Thymus (tissue), 11 donors: ENCODE measurements at regions not wholly inside any gene's neighbourhood (a gene's known extent, or its start where the extent isn't known, plus 50 kb on each side); places are given as distances from the start of the nearest gene placed in this dataset.

Experiments used
- DNase-seq, 9 donors: peaks; one replicate each; pipeline ENCODE4 v3.0.0-alpha.2; 2013; ENCODE audit warnings: low spot score in 9 of 9, low read depth in 6 of 9, missing footprints in 1 of 9
- H3K27ac ChIP-seq, 2 donors: one replicate each; pipeline ENCODE4 v1.5.1; 2013; ENCODE audit warnings: control low read depth in 1 of 2, low read depth in 1 of 2, low read length in 1 of 2, mild to moderate bottlenecking in 1 of 2, moderate library complexity in 1 of 2
- H3K27me3 ChIP-seq, 2 donors: one replicate each; pipeline ENCODE4 v1.5.1; 2013; ENCODE audit warnings: low read length in 1 of 2; ENCODE audit not compliant: control insufficient read depth in 2 of 2, insufficient read depth in 1 of 2
- H3K36me3 ChIP-seq, 2 donors: one replicate each; pipeline ENCODE4 v1.5.1; 2013; ENCODE audit warnings: low read length in 1 of 2, mild to moderate bottlenecking in 1 of 2, moderate library complexity in 1 of 2; ENCODE audit not compliant: control insufficient read depth in 2 of 2, insufficient read depth in 2 of 2
- H3K4me1 ChIP-seq, 2 donors: one replicate each; pipeline ENCODE4 v1.5.1; 2013; ENCODE audit warnings: low read length in 2 of 2; ENCODE audit not compliant: control insufficient read depth in 2 of 2, insufficient read depth in 2 of 2
- H3K4me3 ChIP-seq, 2 donors: one replicate each; pipeline ENCODE4 v1.5.1; 2013; ENCODE audit warnings: low read length in 2 of 2, control low read depth in 1 of 2, mild to moderate bottlenecking in 1 of 2
- H3K9me3 ChIP-seq, 2 donors: one replicate each; pipeline ENCODE4 v1.5.1; 2013; ENCODE audit warnings: low read length in 1 of 2, mild to moderate bottlenecking in 1 of 2; ENCODE audit not compliant: control insufficient read depth in 2 of 2, insufficient read depth in 1 of 2
- WGBS: extraction: QIAGEN DNeasy Blood & Tissue Kit; methylation state at CpG from one replicate; pipeline ENCODE4 v1.1.7; 2013; 5-methylcytosine and 5-hydroxymethylcytosine counted together
- donor health status: healthy.

DNA sequence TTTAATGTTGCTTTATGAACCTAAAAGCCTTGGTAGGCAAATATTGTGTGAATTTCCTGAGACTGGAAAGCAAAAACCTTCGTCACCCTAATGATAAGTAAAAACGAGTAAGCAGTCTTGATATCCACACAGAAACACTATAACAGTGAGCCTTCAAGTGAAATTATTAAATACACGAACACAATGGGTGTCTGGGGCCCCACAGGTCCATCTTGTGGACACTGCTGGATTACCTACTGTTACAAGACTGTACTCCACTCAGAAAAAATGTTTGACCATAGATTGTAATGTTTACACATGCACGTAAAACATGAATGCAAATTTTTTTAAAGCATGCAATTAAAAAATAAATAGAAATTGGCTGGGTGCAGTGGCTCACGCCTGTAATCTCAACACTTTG is 466.9 kb downstream of the CD83 start:
- Histone ChIP-seq H3K27ac (no peak overlapping the region), H3K4me3 (no peak overlapping the region), H3K36me3 (no peaks in the 10 kb centered on the region), H3K9me3 (no peaks in the 10 kb centered on the region), H3K4me1 (no peaks in the 10 kb centered on the region), H3K27me3 (no peaks in the 10 kb centered on the region)
- 95% methylated on average over 5 of the region's 5 CpGs for WGBS
- no peak for DNase-seq

DNA sequence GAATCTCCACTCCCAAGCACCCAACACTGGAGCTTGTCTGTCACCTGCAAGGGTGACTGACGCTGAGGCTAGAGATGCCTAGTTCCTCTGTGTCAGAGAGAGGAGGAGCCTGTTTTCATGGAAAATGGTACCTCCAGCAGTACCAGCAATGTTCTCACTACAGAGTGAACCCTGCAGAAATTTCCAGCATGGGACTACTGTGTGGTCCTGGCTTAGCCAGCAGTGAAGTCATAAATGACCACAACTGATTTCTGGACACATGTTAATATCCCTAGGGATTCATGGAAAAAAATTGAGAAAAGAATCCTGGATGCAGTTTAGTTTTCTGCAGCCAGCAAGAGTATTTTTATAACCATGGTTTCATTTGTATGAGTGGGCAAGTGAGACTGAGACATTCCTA is 468.1 kb downstream of the CD83 start:
- no peak overlapping the region for H3K4me3 ChIP-seq
- no peaks in the 10 kb centered on the region for H3K36me3 ChIP-seq
- no peaks in the 10 kb centered on the region for H3K27me3 ChIP-seq
- H3K9me3 ChIP-seq = no peaks in the 10 kb centered on the region
- H3K4me1 ChIP-seq = no peaks in the 10 kb centered on the region
- WGBS = 95% methylated on average over 1 of the region's 1 CpG
- H3K27ac ChIP-seq = no peak overlapping the region
- no peak for DNase-seq

DNA sequence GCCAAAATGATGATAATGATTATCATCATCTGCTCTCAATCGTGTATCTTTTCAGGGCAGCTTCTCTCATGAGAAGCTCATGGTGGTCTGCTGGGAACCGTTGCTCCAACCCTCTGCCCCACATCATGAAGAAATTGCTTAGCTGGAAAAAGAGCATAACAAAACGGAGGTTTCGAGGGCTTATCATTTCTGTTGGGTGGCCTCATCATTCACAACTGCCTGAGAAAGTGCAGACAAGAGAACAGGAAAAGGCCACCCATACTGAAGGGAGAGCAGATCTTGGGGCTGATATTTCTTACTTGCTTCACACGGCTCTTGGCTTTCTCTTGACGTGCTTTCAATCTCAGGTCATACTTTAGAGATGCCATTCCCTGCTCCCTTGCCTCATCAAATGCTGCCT is 471.6 kb downstream of the CD83 start:
- DNase-seq = no peak
- no peaks in the 10 kb centered on the region for H3K4me1 ChIP-seq
- H3K27ac ChIP-seq = no peak overlapping the region
- no peak overlapping the region for H3K4me3 ChIP-seq
- WGBS = 88% methylated on average over 6 of the region's 6 CpGs
- no peaks in the 10 kb centered on the region for H3K9me3 ChIP-seq
- H3K27me3 ChIP-seq = no peaks in the 10 kb centered on the region
- no peaks in the 10 kb centered on the region for H3K36me3 ChIP-seq

DNA sequence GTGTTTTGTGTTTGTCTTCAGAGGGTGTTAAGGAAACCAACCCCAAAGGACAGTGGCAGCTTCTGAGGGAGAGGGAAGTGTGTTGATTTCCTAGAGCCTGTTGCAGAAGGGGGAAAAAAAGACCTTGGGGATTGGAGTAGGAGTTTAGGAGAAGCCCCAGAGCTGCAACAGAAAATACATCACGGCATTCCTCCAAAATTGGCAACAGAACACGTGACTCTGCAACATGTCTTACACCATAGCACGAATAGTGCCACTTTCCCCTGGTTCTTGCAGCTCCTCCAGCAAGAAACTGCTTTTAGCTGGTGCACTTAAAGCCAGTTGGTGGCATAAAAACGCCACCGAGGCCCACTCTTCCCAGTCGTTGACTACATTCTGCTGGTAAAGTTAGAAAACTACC is 473.0 kb downstream of the CD83 start:
- Histone ChIP-seq H3K36me3 (no peaks in the 10 kb centered on the region), H3K27ac (no peak overlapping the region), H3K9me3 (no peaks in the 10 kb centered on the region), H3K4me3 (no peak overlapping the region), H3K27me3 (no peaks in the 10 kb centered on the region), H3K4me1 (no peaks in the 10 kb centered on the region)
- 65% methylated on average over 6 of the region's 6 CpGs for WGBS
- no peak for DNase-seq

DNA sequence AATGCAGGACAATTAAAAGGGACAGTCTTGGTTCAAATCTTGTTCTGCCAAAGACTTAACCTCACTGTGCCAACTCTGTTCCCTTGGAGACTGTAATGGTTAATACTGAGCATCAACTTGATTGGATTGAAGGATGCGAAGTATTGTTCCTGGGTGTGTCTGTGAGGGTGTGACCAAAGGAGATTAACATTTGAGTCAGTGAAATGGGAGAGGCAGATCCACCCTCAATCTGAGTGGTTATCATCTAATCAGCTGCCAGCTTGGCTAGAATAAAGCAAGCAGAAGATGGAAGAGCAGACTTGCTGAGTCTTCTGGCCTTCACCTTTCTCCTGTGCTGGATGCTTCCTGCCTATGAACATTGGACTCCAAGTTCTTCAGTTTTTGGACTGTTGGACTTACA is 474.4 kb downstream of the CD83 start:
- 98% methylated on average over 1 of the region's 1 CpG for WGBS
- no peaks in the 10 kb centered on the region for H3K4me1 ChIP-seq
- no peak for DNase-seq
- H3K36me3 ChIP-seq = no peaks in the 10 kb centered on the region
- no peak overlapping the region for H3K27ac ChIP-seq
- H3K27me3 ChIP-seq = no peaks in the 10 kb centered on the region
- no peaks in the 10 kb centered on the region for H3K9me3 ChIP-seq
- H3K4me3 ChIP-seq = no peak overlapping the region

DNA sequence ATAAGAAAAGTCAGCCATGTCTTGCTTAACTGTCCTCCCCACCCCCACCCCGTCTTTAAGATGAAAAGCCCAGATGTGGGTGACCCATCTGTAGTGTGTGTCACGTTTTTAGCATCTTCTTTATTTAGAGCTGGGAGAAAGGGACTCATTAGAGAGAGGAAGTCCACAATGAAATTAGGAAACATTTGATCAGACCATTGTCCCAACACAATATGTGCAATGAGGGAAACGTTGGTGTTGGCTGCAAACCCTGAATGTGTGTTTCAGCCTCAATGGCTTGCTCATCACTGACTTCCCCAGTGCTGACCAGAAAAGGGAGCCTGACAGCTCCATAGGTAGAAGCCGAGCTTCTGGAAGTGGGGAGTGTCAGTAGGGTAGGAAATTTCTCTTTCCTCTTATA is 475.7 kb downstream of the CD83 start:
- H3K4me1 ChIP-seq = no peaks in the 10 kb centered on the region
- no peak overlapping the region for H3K4me3 ChIP-seq
- 90% methylated on average over 4 of the region's 4 CpGs for WGBS
- H3K36me3 ChIP-seq = no peaks in the 10 kb centered on the region
- no peaks in the 10 kb centered on the region for H3K9me3 ChIP-seq
- H3K27me3 ChIP-seq = no peaks in the 10 kb centered on the region
- no peak overlapping the region for H3K27ac ChIP-seq
- no peak for DNase-seq

DNA sequence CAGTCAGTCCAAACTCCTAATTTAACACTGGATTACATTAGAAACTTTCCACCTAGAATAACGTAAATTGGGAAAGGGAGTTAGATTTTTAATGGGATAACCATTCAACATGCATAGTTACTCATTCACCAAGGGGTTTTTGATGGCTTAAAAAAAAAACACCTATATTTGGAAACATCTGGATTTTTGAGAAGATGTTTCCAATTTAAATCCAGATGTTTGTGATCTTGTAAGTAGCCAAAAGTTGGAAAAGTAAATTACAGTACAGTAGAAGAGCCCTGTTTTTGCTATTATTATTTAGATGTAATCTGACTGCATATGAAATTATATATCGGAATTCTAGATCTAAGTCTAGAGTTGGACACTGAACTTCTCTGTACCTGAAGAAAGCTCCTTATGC is 478.2 kb downstream of the CD83 start:
- DNase-seq = no peak
- H3K27ac ChIP-seq = no peak overlapping the region
- 49% methylated on average over 2 of the region's 2 CpGs for WGBS
- no peaks in the 10 kb centered on the region for H3K36me3 ChIP-seq
- no peak overlapping the region for H3K4me3 ChIP-seq
- no peaks in the 10 kb centered on the region for H3K4me1 ChIP-seq
- H3K27me3 ChIP-seq = no peaks in the 10 kb centered on the region
- H3K9me3 ChIP-seq = no peaks in the 10 kb centered on the region

DNA sequence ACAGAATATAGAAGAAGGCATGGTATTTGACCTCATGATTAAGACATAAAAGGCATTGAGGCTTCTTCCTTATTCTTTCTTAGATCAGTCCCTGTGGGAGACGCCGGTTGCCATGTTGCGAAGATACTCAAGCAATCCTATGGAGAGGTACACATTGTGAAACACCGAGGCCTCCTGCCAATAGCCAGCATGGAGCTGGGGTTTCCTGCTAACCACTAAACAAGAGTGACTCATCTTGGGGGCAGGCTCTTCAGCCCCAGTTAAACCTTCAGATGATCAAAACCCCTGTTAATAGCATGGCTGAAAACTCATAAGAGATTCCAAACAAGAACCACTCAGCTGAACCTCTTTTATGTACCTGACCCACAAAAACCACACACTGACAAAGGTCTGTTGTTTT is 478.8 kb downstream of the CD83 start:
- no peak overlapping the region for H3K27ac ChIP-seq
- no peak overlapping the region for H3K4me3 ChIP-seq
- no peaks in the 10 kb centered on the region for H3K4me1 ChIP-seq
- H3K36me3 ChIP-seq = no peaks in the 10 kb centered on the region
- H3K27me3 ChIP-seq = no peaks in the 10 kb centered on the region
- no peaks in the 10 kb centered on the region for H3K9me3 ChIP-seq
- DNase-seq = no peak
- WGBS = 95% methylated on average over 4 of the region's 4 CpGs

DNA sequence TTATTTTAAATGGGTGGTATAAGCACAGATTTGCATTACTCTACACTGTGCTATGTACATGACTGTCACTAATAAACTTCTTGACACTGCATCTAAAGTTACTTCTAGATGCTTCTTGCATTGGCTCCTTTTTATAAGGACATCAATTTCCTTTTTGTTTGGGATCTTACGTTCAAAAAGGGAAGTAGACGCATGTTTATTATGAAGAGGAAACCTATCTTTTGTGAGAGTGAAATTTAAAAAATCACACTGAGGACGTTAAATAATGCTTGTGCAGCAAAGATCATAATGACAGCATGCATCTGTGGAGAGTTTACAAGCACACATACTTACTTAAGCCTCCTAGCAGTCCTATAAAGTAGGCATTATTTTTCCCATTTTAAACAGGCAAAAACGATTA is 479.5 kb downstream of the CD83 start:
- no peak overlapping the region for H3K4me3 ChIP-seq
- no peak overlapping the region for H3K27ac ChIP-seq
- no peaks in the 10 kb centered on the region for H3K4me1 ChIP-seq
- H3K9me3 ChIP-seq = no peaks in the 10 kb centered on the region
- no peaks in the 10 kb centered on the region for H3K36me3 ChIP-seq
- no peaks in the 10 kb centered on the region for H3K27me3 ChIP-seq
- WGBS = 39% methylated on average over 4 of the region's 4 CpGs
- no peak for DNase-seq
